Spleen (tissue), 7 donors: ENCODE measurements at regions not wholly inside any gene's neighbourhood (a gene's known extent, or its start where the extent isn't known, plus 50 kb on each side); places are given as distances from the start of the nearest gene placed in this dataset.

Source experiments
- POLR2A ChIP-seq, 3 donors: fragments of 450-650 bp; IDR thresholded peaks; one replicate each; pipeline ENCODE4 v1.5.1; 2017; ENCODE audit warnings: antibody characterized with exemption in 3 of 3, mild to moderate bottlenecking in 1 of 3
- POLR2AphosphoS5 ChIP-seq, 3 donors: sonication (generic); formaldehyde crosslinking; IDR thresholded peaks; one replicate each; pipeline ENCODE4 v1.5.1; 2017; ENCODE audit warnings: antibody characterized with exemption in 3 of 3
- TF ChIP-seq, protein P1 (sequence below), 11 experiments: fragments of 200-600 bp in 7 of 11; fragments of 450-650 bp in 4 of 11; sonication (generic) in 4 of 11; IDR thresholded peaks in 8 of 11; conservative IDR thresholded peaks in 3 of 11; 1 replicate in 7 of 11; 2 replicates in 4 of 11; pipeline versions ENCODE4 v1.4.0 to v1.8.0; 2016 to 2021; ENCODE audit warnings: antibody characterized with exemption in 11 of 11, inconsistent platforms in 4 of 11, mild to moderate bottlenecking in 1 of 11
- donor health status: DM: no; HTN: no; CAD: no; lungs with moderate emphysema.
- donor health status: DM: no; HTN: no; CAD: no.
- donor health status: DM: no; HTN: no; CAD: no.

DNA sequence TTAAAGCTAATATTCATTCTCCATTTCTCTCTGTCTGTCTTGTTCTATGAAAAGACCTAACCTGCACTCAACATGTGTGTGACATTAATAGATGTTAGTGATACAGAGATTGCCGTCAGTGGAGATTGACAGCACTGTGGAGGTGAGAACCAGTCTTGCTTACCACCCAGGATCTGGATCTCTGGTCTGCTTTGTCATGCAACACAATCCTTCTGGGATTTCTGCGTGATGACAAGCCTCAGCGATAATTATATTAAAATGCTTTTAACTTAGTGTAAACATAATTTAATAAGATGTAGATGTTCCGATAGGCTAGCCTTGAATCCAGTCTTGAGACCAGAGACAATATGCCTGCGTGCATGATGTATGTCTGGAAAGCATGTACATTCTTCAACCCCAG, 262.0 kb upstream of the ZNF717 start:
- TF ChIP-seq, protein P1, sequence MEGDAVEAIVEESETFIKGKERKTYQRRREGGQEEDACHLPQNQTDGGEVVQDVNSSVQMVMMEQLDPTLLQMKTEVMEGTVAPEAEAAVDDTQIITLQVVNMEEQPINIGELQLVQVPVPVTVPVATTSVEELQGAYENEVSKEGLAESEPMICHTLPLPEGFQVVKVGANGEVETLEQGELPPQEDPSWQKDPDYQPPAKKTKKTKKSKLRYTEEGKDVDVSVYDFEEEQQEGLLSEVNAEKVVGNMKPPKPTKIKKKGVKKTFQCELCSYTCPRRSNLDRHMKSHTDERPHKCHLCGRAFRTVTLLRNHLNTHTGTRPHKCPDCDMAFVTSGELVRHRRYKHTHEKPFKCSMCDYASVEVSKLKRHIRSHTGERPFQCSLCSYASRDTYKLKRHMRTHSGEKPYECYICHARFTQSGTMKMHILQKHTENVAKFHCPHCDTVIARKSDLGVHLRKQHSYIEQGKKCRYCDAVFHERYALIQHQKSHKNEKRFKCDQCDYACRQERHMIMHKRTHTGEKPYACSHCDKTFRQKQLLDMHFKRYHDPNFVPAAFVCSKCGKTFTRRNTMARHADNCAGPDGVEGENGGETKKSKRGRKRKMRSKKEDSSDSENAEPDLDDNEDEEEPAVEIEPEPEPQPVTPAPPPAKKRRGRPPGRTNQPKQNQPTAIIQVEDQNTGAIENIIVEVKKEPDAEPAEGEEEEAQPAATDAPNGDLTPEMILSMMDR (IDR thresholded peaks at IDR 0.05 in 8 of 11, conservative IDR thresholded peaks at IDR 0.05 in 3 of 11) = no peak
- TF ChIP-seq POLR2AphosphoS5 (IDR thresholded peaks at IDR 0.05) (no peak), POLR2A (IDR thresholded peaks at IDR 0.05) (no peak)
